Activated CD4-positive, alpha-beta T cell treated with anti-CD3 and anti-CD28 coated beads for 48 hours (primary cell): ENCODE measurements at regions not wholly inside any gene's neighbourhood (a gene's known extent, or its start where the extent isn't known, plus 50 kb on each side); places are given as distances from the start of the nearest gene placed in this dataset.

Experiments used
- DNase-seq: peaks from one replicate; pipeline ENCODE4 v3.0.0-alpha.2; 2020

DNA sequence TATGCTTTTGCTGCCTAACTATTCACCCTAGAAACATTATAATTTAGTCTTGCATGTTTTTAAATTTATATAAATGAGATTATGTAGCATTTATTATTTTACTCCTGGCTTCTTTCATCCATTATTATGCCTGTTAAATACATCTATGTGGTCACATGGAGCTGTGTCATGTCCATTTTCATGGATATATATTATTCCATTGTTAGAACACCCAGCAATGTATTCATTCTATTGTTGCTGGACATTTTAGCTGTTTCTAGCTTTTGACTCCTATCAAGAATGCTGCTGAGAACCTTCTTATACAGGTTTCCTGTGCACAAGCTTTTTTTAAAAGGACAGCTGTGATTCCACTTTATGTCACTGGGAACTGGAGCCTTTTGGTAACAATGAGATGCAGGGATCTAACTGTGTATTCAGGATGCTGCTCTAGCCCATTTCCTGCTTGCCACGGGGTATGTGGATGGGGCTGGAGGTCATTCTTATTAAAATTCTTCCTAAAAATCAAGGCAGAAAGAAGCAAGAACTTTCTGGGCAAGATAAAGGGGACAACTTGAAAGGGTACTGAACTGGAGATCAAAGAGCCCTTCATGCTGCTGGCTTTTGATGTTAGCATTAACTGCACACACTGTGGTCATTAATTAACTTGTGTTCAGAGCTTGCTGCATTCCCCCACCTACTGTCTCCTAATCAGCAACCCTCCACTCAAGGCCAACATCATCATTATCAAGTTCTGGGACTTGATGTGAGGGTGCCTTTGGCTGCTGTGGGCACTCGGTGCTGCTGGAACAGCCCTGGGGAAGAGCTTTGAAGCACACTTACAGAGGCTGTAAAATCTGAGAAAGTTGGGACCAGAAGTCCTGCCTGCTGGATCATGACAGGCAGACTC is 96.6 kb upstream of the AKIRIN2 start:
- DNase-seq: no peak

DNA sequence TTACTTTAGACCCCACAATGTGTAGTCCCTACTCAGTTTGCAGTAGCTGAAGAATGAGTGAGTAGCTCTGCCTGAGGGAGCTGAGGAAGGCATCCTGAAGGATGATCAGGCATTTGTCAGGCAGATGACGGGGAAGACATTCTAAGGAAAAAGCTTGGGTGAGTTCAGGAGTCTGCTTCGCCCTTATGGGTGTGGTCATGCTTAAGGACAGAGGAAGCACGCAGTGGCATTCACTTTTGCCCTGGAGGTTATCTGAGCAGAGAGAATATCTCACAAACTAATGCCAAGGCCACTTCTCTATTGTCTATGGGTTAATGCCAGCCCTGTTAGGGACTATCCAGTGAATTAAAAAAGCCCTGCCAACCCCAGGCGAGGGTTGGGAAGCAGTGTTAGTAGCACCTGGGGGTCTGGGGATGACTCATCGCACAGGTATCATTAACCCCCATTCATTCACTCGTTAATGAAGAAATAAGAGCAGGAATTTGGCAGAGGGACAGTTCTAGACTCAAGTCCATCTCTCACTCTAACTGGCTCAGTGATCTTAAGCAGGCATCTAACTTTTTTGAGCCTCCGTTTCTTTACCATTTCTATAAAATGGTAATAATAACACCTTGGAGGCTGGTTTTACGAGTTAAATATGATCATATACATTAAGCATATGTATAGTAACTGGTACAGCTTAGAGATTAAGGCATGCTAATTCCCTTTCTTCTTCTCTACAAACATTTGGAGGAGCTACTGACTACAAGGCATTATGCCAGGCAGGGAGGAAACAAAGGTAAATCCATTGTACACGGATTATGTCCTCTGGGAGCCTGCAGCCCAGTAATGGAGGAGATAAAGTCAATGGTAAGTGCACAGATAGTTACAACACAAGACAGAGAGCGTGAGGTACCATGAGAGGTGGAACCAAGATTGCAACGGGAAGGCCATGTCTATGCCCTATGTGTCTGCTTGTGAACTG is 93.2 kb upstream of the AKIRIN2 start:
- DNase-seq: no peak

DNA sequence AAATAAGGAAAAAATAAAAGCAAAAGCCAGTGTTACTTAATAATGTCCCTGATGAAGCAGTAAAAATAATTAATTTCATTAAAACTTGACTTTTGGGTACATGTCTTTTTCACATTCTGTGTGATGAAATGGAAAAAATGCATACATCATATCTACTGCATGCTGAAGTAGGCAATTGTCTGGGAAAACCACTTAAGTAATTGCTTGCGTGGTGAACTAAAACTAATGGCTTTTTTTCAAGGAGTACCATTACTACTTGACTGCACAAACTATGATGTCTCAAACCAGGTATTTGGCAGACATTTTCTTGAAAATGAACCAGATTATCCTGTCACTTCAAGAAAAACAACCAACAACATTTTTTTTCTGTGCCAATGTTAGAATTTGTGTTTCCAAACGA is 91.3 kb upstream of the AKIRIN2 start:
- no peak for DNase-seq

DNA sequence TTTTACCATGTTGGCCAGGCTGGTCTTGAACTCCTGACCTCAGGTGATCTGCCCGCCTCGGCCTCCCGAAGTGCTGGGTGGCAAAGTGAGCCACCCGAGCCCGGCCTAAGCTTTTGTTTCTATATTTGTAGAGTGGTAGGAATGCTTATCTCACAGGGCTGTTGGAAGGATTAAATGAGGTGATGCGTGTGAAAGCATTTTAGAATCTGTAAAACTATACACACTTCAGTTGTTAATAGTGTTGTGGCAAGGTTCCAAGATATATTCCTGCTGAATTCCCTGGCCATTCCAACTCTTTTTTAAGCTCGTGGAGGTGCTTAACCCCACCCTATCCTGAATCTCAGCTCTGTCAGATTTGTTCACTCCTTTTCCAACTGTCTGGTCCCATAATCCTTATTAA is 89.9 kb upstream of the AKIRIN2 start:
- no peak for DNase-seq

DNA sequence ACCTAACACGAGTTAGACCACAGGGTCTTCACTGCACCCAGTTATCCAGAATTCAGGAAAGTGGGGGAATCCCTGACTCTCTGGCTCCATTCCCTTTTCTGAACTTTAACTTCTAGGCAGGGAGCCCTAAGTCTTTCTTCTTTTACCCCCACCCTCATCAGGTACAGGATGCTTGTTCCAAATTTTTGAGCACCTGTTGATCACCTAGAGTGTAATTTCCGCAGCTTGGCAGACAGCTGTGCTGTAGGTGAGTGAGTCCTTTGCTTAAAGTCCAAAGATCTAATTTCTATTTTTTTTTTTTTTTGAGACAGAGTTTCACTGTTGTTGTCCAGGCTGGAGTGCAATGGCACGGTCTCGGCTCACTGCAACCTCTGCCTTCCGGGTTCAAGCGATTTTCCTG is 89.5 kb upstream of the AKIRIN2 start:
- DNase-seq: no peak

DNA sequence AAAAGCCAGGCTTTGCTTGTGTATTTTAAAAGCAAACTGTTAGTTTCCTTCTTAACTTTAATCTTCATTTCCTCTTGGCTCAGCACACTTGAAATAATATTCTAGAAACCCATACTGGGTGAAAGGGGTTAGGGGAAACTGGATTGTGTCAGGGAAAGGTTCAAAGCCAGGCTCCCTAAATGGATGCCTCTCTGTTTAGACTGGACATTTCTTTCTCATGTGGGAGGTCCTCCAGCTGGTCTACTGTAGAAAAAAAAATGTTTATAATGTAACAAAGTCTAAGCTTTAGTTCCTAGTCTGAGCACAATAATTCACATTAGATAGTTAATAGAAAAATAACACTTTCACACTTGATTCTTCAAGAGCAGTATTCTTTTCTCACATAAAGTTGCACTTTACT is 89.0 kb upstream of the AKIRIN2 start:
- DNase-seq: no peak

DNA sequence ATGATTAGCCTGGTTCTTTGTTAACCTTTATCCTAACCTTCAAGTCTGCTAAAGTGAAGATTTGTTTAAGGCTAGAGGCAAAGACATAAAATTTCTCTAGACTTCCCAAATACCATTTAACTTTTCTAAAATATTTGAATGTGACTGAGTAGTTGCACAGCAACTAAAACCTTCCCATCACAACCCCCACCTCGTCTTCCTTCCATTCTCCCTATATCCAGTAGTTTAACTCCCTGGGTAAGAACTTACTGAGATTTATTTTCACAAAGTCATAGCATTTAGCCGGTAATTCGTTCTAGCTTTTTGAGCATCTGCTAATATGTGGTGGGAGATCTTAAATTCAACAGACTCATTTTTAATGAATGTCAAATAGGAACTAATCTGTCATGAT is 87.9 kb upstream of the AKIRIN2 start:
- DNase-seq: no peak

DNA sequence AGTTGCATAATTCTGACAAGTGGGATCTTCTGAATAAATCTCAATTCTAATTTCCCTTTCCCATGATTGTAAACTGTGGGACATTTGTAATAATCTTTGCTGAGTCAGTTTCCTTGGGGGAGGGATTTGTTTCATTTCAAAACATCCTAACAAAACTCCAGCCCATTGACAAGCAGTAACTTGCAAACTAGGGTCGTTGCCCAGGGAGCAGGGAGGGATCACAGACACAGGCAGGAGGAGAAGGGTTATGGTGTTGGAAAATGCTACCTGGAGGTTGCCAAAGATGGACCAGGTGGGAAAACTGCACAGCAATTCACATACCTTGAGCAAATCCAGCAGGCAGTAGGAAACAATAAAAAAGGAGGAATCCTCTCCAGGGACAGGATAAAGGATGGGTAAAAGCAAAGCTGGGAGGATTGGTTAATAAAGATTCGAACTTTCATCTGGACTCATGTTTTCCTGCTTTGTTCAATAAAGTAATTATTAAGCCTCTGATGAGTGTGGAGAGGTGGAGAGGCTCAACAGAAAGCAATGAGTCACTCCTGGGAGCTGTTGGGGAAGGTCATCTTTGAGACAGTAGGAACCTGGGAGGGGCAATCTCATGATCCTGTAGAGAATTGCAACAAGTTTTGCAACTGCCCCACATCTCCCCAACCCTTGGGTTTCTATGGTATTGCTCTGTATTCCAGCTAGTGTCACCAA is 87.3 kb upstream of the AKIRIN2 start:
- DNase-seq: no peak

DNA sequence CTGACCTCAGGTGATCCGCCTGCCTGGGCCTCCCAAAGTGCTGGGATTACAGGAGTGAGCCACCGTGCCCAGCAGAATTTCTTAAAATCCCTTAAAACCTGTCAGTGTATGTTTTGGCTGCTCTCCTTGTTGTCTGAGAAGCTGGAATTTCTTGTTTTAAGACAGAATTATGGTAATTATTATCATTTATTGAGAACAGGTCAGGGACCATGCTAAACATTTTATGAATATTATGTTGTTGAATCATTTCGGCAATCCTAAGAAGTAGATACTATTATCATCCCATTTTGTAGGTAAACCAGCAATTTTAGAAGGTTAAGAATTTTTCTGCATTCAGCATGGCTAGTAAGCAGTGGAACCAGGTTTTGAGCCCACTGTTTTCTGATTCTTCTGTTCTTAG is 86.1 kb upstream of the AKIRIN2 start:
- no peak for DNase-seq

DNA sequence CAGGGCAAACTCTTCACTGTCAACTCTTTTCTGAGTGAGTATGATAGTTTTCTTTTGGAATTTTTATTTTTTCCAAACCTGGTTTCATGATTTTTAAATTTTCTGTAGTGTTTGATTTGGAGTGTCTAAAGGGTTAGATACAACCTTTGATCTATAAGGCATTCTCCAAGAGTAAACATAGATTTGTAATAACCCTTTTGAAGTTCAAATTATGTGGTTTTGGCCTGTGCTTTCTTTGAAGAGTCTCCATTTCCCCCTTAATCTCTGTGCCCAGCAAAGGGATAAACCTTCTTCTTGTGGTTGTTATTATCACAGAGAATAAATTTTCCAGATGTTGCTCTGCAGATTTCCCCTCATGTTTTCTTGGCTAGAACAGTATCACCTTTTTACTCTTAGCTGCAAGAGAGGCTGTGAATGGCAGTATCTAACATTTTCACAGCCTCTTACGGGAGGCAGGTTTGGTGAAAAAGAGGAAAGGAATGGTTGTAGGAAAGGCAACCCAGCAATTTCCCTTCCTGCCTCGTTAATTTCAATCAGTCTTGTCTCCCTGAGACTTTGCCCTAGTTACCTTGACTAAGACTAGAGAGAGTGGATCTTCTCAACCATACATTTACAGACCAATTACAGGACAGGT is 83.3 kb upstream of the AKIRIN2 start:
- no peak for DNase-seq

DNA sequence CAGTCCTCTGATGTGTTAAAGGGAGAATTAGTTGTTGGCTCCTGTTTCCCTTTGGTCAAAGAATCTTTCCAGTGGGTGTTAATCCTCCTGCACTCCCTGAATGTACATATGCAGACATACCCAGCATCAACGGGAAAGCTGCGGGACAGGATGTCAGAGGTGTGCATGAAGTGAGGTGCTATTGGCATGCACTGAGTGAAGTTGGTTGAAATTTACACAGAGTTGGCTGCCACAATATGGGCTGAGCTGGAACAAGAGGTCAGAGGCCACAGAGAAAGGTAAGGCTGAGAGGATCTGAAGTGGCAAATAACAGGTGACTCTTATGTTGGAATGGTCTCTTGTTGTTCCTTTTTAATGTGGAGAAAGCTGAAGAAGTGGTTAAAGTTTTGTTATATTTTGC is 82.7 kb upstream of the AKIRIN2 start:
- DNase-seq: no peak

DNA sequence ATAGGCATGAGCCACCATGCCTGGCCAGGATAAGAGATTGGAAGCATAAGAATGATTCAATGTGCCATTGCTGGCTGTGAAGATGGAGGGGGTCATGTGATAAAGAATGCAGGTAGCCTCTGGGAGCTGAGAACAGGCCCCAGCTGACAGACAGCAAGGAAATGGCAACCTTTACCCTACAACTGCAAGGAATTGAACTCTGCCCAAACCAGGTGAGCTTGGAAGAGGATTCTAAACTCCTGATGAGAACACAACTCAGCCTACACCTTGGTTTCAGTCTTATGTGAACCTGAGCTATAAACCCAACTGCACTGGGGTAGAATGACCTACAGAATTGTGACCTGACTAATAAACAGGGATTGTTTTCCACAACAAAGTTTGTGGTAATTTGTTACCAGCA is 82.0 kb upstream of the AKIRIN2 start:
- DNase-seq: no peak

DNA sequence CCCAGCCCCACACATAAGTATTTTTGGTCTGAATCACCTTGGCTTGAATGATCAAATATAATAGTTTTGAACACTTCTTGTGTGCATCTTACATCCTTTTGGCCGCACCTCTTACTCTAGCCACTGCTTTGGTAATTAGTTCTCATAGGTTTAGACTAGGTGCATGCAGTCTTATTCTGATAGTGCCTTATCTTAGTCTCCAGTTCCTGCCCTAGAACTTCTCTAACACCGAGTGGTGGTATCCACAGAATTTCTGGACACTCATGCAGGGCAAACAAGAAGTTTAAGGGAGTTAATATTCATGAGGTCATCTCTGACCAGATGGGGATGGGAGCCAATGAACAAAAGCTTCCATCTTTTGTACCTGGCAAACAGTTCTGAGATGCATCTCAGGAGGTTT is 77.5 kb upstream of the AKIRIN2 start:
- DNase-seq: no peak

DNA sequence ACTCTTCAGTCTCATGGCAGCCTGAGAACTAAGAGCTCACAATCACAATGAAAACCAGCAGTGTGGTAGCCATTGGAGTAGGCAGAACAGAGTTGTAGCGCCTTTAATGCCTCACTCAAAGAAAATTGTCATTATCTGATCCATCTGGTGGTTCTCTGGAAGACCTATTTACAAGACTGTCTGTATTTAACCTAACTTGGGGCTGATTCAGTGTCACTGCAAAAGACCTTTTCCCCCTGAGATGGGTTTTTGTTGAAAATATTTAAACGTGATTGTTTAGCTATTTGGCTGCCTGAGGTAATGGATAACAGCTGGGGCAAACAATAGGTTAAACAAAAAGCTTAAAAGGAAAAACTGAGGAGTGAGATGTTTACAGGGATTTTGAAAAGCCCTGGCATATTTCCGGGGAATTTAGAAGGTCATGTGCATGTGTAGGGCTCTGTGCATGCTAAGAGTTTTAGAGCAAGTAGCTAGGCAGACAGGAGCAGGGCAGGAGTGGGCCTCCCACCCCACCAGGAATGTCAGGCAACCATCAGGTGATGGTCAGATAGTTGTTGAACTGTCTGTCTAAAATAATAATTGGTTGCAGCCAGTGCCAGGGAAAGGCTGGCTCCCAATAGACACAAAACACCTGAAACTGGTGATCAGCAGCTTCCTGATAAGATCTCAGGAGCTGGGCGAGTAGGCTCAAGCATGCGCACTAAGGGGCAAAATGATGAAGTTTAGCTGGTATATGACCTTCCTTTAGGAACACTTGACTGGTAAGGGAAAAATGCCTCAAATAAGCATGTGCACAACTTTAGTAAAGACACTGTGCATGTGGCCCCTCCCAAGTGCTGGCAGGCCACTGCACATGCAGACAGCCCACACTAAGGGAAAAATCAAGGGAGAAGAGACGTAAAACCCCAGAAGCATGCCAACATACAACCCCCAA is 70.8 kb upstream of the AKIRIN2 start:
- no peak for DNase-seq

DNA sequence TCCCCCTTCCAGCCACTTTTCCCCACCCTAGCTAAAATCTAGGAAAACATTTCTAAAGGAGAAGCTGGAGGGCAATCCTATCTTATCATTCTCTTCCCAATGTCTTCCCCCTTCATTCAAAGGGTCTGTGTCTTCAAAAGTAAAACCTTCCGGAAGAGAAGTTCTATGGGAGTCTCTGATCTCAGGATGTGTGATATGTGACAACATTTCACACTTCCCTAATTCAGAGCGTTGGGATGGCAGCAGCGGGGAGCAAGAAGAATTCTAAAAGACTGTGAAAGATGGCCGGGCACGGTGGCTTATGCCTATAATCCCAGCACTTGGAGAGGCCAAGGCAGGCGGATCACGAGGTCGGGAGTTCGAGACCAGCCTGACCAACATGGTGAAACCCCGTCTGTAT is 65.4 kb upstream of the AKIRIN2 start:
- no peak for DNase-seq

DNA sequence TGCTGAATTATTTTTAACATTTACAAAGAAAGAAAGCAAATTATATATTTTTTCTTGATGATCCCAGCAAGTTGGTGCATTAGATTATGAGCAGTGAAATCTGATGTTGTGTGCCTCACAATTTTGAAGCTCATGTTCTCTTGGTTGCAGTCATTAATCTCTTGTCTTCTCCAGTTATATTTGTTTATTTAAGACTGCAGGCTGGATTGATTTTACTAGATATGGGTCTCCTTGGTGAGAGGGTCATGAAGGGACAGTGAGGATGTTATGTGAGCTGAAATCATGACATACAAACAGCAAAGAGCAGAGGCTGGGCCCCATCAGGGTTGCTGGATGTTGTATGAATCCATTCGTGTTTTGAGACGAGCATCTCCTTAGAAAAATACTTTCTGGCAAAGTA is 64.2 kb upstream of the AKIRIN2 start:
- DNase-seq: no peak

DNA sequence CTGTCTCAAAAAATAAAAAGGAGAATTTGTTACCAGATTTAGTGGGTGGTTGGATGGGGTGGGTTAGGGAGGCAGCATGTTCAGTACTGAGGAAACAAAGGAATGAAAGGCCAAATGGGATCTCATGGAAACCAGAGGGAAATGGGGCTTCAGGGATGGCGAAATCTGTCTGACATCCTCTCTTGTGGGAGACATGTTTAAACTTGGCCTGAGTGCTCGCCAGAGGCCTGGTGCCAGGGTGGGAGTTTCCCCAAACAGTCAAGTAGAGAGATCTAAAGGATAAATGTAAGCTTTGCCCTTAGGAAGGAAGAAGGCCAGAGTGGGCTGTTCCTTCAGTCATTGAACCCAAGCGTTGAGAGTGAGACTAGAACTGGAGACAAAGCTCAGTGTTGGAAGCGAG is 61.9 kb upstream of the AKIRIN2 start:
- no peak for DNase-seq

DNA sequence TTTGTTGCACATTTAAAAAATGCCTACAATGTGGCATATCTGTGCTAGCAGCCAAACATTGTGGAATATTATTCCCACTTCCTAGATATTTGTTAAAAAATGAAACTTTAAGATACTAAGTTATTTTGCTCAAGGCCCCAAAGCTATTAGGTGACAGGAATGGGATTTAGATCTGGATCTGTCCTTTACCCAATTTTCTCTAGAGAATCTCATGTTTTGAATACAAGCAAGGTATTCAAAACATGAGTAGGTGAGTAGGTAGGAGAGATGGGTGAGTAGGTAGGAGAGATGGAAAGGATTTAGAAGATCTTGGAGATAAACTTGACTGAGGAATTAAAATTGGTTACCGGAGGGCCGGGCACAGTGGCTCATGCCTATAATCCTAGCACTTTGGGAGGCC is 61.2 kb upstream of the AKIRIN2 start:
- no peak for DNase-seq

DNA sequence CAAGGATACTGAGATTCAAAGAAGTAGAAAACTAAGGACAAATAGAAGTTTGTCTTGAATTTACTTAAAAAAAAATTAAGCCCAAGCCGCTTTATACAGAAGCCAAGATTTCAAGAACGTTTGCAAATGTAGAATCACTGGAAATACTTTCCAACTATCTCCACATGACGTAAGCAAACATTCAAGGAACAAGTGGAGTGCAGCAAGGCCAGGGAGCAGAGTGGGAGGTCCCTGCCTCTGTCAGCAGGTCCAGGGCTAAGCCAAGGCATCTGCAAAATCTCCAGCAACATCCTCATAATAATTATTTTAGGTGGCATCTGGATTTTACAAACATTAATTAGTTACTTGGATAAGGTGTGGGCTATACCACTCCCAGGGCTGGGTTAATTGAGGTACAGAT is 60.1 kb upstream of the AKIRIN2 start:
- DNase-seq: no peak

DNA sequence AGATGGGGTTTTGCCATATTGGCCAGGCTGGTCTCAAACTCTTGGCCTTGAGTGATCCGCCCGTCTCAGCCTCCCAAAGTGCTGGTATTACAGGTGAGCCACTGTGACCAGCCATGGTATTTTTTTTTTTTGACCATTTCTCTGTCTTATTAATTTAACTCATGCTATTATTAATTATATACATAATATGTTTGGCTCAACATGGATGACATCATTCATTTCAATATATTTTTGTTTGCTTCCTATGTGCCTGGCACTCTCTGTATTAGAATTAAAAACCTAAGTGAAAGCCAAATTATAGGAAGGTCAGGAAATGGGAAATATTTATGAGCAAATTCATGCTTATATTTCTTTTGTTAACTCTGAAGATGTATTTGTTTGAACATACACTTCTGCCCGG is 55.8 kb upstream of the AKIRIN2 start:
- no peak for DNase-seq

DNA sequence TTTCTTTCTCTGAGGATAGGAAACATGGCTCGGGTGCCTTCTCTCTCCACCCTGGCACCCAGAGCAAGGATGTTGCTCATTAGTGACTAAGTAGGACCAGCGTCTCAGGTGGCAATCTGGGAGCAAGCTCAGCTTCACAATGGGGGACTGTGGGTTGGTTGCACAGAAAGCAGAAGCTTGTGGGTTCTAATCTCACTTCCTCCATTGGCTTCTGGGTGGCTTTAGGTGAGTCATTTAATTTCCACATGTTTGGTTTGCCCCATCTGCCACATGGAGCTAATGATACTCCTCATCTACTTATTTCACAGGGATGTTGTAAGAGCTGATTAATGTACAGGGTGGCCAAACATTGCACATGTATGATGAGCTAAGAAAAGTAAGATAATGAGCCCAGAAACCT is 54.8 kb upstream of the AKIRIN2 start:
- DNase-seq: peak; percentile 61
